Brain microvascular endothelial cell (primary cell): ENCODE measurements at regions not wholly inside any gene's neighbourhood (a gene's known extent, or its start where the extent isn't known, plus 50 kb on each side); places are given as distances from the start of the nearest gene placed in this dataset.

Experiments used
- DNase-seq: peaks from one replicate; pipeline ENCODE4 v3.0.0-alpha.2; 2020
- H3K27ac ChIP-seq: fragments of 250-450 bp; sonication (Bioruptor Pico); 2 replicates; pipeline ENCODE4 v1.5.1; 2020; ENCODE audit warnings: mild to moderate bottlenecking, moderate library complexity
- H3K27me3 ChIP-seq: fragments of 250-450 bp; sonication (Bioruptor Pico); replicated peaks from 2 replicates; pipeline ENCODE4 v1.5.1; 2020; ENCODE audit warnings: mild to moderate bottlenecking
- H3K36me3 ChIP-seq: fragments of 250-450 bp; sonication (Bioruptor Pico); replicated peaks from 2 replicates; pipeline ENCODE4 v1.5.1; 2020; ENCODE audit warnings: mild to moderate bottlenecking
- H3K4me3 ChIP-seq: 2 replicates; pipeline ENCODE4 v1.5.1; 2011; ENCODE audit warnings: low read depth, mild to moderate bottlenecking, control low read depth, low read length, moderate library complexity
- CTCF ChIP-seq: IDR thresholded peaks from 2 replicates; pipeline ENCODE4 v1.5.1; 2011; ENCODE audit warnings: low read depth, mild to moderate bottlenecking, moderate library complexity, low read length, control low read depth, inconsistent platforms; ENCODE audit errors: missing control alignments
- in situ Hi-C: cut with HindIII; loops from 2 replicates; pipeline ENCODE4 v1.10.0; 2017; ENCODE audit warnings: low sequenced_read_pairs, low pct_ligation_motif_present

GRCh38 chr12:18990856-18991255 is 138.7 kb upstream of the PLEKHA5 start:
- in situ Hi-C loops, result no loop called here
- H3K4me3 ChIP-seq, result no peak overlapping the region
- no peaks in the 10 kb centered on the region for H3K36me3 ChIP-seq
- H3K27ac ChIP-seq, result no peak overlapping the region
- no peaks in the 10 kb centered on the region for H3K27me3 ChIP-seq
- TF ChIP-seq CTCF, result no peak
- DNase-seq, result no peak

GRCh38 chr12:18992336-18992735 is 137.2 kb upstream of the PLEKHA5 start:
- TF ChIP-seq CTCF, result no peak
- Histone ChIP-seq H3K4me3 (no peak overlapping the region), H3K36me3 (no peaks in the 10 kb centered on the region), H3K27me3 (no peaks in the 10 kb centered on the region), H3K27ac (no peak overlapping the region)
- in situ Hi-C loops, result no loop called here
- no peak for DNase-seq

GRCh38 chr12:18998343-18999261 is 130.9 kb upstream of the PLEKHA5 start:
- H3K27me3 ChIP-seq, result no peaks in the 10 kb centered on the region
- peak; percentile 52 for DNase-seq
- no peak for TF ChIP-seq CTCF
- in situ Hi-C loops, result no loop called here
- peak overlapping the region; percentile 31 for H3K27ac ChIP-seq
- H3K36me3 ChIP-seq, result no peaks in the 10 kb centered on the region
- no peak overlapping the region for H3K4me3 ChIP-seq

- no peak overlapping the region for H3K27ac ChIP-seq
- H3K27me3 ChIP-seq, result no peaks in the 10 kb centered on the region
- in situ Hi-C loops, result no loop called here
- no peak for TF ChIP-seq CTCF
- H3K4me3 ChIP-seq, result no peak overlapping the region
- DNase-seq, result no peak
- no peaks in the 10 kb centered on the region for H3K36me3 ChIP-seq
Measured at GRCh38 chr12:19000836-19001235, 128.7 kb upstream of the PLEKHA5 start.

GRCh38 chr12:19002216-19002615 is 127.3 kb upstream of the PLEKHA5 start:
- no peaks in the 10 kb centered on the region for H3K36me3 ChIP-seq
- no peak overlapping the region for H3K4me3 ChIP-seq
- in situ Hi-C loops, result no loop called here
- DNase-seq, result no peak
- H3K27me3 ChIP-seq, result no peaks in the 10 kb centered on the region
- no peak for TF ChIP-seq CTCF
- no peak overlapping the region for H3K27ac ChIP-seq
